ENCODE measurements at regions not wholly inside any gene's neighbourhood (a gene's known extent, or its start where the extent isn't known, plus 50 kb on each side); places are given as distances from the start of the nearest gene placed in this dataset.
"Not testable (repeated sequence)": the region's sequence is repeated elsewhere in the genome, so short reads cannot be mapped to it uniquely, and the experiment has no call there.

DNA sequence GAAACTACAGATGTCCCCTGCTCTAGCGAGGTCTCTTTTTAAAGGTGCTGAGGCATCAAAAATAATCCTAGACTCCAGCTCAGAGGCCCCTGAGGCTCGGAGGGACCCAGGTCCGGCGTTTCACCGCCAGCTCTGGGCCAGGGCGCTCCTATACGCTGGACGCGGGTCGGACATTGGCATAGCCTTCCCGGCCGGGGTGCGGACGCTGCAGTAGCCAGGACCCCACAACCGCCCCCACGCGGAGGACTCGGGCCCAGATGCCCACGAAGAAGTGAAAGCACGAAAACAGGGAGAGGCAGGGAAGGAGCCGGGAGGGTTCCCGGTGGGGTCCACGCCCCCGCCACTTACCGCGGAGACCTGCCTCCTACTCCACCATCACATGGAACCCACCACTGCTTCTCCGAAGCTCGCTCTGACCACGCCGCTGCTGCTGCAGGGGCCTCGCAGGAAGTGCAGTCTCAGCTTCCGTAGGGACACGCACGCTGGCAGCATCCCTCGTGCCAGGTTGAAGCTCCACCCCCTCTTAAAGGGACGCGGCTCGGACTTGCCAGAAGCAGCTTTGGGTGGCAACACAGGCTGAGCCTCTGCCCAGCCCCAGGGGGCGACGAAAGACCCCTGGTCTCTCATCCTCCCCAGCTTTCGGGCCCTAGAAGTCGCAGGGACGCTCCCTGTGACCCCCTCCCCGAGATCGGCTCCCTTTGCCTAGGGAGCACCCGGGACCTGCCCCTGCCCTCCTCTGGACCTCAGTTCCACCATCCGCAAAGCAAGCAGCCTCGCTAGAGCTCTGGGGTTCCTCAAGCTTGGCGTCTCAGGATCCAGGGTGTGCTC is 96.7 kb downstream of the POTEG start:
- POLR2A ChIA-PET; H3K4me1 ChIP-seq; CTCF ChIA-PET; DNase-seq (ENCODE audit: low read depth in 1 of 2, low spot score in 1 of 2); FAIRE-seq; H3K9me3 ChIP-seq; H3K4me3 ChIP-seq: not testable (repeated sequence)
- Histone ChIP-seq H3K4me2 (peak overlapping the region; percentile 59; the same call in 2 of the 3 replicates), H3K27ac (peak overlapping the region; percentile 58 to 83; a peak in 3 of 6 replicates)
- ATAC-seq, result peak; percentile 99 to 100
- 13% methylated on average over 3 of the region's 49 CpGs for WGBS (ENCODE audit: missing lambda C conversion rate)

DNA sequence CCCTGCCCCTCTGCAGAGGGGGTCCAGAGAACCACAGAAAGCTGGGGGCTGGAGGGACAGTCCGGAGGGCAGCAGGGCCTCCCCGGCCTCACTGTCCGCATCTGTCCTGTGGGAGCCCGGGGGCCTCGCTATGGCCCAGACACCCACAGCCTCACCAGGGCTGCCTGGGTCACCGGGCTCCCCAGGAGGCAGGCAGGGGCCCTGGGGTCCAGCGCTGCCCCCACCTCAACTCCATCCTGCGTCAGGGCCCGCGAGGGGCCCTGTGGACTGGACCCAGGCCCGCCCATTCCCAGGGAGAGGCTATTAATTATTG is 96.1 kb downstream of the POTEG start:
- CTCF ChIA-PET; H3K4me1 ChIP-seq; FAIRE-seq; DNase-seq (ENCODE audit: low read depth in 1 of 2, low spot score in 1 of 2); POLR2A ChIA-PET; H3K4me3 ChIP-seq; H3K9me3 ChIP-seq: not testable (repeated sequence)
- Histone ChIP-seq H3K4me2 (peak overlapping the region; percentile 59; the same call in 2 of the 3 replicates), H3K27ac (peak overlapping the region; percentile 58 to 83; a peak in 3 of 6 replicates)
- ATAC-seq, result peak; percentile 3 to 16; a peak in 4 of 6 replicates
- WGBS (ENCODE audit: missing lambda C conversion rate), result no CpG with 5 or more reads among the region's 11 CpGs

DNA sequence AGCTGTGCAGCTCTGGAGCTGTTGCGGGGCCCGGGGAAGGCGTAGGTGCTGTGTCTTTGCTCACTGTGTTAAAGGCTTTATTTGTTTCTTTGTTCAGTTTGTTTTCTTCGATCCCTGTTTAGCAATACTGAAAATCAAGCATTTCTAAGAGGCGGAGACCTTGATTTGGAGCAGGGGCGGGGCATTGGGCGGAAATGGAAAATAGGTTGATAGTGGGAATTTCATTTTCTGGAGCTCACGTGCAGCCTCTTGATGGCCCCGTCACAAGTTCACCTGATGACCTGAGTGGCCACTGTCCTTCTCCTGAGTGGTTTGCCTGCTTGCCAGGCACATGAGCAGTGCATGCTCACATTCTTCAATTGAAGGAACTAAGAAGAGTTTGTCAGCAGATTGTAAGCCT is 93.2 kb downstream of the POTEG start:
- H3K4me1 ChIP-seq, FAIRE-seq: not testable (repeated sequence)

DNA sequence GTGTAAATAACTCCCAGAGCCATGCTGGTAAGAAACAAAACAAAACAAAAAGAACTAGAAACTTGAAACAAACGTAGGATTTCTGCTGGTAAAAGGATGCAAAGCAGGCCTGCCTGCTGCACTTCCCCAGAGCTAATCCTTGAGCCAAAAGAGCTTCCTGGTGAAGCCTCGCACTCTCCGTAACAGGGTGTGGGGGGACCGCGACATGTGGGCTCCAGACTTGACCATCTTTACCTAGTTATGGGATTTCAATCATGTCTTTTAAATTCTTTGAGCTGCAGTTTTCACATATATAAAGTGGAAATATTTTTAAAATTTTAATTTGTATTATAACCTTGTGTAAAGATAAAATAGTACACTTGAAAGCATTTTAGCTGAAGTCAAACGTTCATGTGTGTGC is 92.5 kb downstream of the POTEG start:
- H3K4me1 ChIP-seq; H3K4me3 ChIP-seq; POLR2A ChIA-PET; H3K4me2 ChIP-seq; ATAC-seq; FAIRE-seq; H3K9me3 ChIP-seq; DNase-seq (ENCODE audit: low read depth in 1 of 2, low spot score in 1 of 2); CTCF ChIA-PET; H3K27ac ChIP-seq: not testable (repeated sequence)
- WGBS (ENCODE audit: missing lambda C conversion rate), result 76% methylated on average over 5 of the region's 6 CpGs

More for the DNA sequence above, 93.2 kb downstream of the POTEG start:
- H3K4me2 ChIP-seq; H3K27ac ChIP-seq; POLR2A ChIA-PET; H3K9me3 ChIP-seq; DNase-seq (ENCODE audit: low read depth in 1 of 2, low spot score in 1 of 2); H3K4me3 ChIP-seq; ATAC-seq; CTCF ChIA-PET: not testable (repeated sequence)
- 73% methylated on average over 9 of the region's 9 CpGs for WGBS (ENCODE audit: missing lambda C conversion rate)

DNA sequence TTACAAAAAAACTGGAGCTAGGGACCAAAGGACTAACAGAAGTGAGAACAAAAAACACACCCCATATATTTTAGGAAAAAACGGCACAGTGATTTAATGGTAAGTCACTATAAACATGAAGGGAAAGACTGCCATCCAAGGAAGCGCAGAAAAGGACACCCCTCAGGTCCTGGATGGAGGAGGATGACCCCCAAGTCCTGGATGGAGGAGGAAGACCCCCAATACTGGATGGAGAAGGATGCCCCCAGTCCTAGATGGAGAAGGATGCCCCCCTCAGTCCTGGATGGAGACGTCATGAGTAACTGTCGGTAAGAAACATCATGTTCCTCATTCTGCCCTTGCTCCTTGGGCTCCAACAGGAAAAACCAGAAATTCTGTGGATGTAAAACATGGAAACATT is 89.9 kb downstream of the POTEG start:
- CTCF ChIA-PET; FAIRE-seq; DNase-seq (ENCODE audit: low read depth in 1 of 2, low spot score in 1 of 2); POLR2A ChIA-PET; H3K9me3 ChIP-seq; H3K4me1 ChIP-seq; H3K4me3 ChIP-seq; H3K27ac ChIP-seq: not testable (repeated sequence)
- ATAC-seq, result peak in 1 of 2 experiments; percentile 3; a peak in 3 of 6 replicates
- H3K4me2 ChIP-seq, result peak overlapping the region; percentile 66
- WGBS (ENCODE audit: missing lambda C conversion rate), result 24% methylated on average over 4 of the region's 4 CpGs

DNA sequence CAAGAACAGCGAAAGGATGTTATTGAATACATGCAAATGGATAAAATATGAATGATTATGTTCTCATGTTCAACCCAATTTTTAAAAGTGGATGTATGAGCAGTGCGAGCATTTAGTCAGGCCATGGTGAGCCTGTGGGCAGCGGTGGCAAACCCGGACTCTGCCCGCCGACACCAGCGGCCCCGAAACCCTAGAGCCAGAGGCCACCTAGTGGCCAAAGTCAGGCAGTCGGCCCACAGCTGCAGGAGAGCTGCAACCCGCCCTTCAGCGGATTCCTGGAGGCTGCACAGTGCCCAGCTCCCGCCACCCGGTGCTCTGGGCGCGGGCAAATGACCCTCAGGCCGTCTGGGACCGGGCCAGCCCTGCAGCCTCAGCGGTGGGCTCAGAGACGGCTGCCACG is 89.5 kb downstream of the POTEG start:
- CTCF ChIA-PET; DNase-seq (ENCODE audit: low read depth in 1 of 2, low spot score in 1 of 2); H3K9me3 ChIP-seq; POLR2A ChIA-PET; H3K4me3 ChIP-seq; H3K4me1 ChIP-seq; FAIRE-seq; H3K27ac ChIP-seq: not testable (repeated sequence)
- 5% methylated on average over 4 of the region's 20 CpGs for WGBS (ENCODE audit: missing lambda C conversion rate)
- peak; percentile 84 to 89 for ATAC-seq
- H3K4me2 ChIP-seq, result peak overlapping the region; percentile 66

DNA sequence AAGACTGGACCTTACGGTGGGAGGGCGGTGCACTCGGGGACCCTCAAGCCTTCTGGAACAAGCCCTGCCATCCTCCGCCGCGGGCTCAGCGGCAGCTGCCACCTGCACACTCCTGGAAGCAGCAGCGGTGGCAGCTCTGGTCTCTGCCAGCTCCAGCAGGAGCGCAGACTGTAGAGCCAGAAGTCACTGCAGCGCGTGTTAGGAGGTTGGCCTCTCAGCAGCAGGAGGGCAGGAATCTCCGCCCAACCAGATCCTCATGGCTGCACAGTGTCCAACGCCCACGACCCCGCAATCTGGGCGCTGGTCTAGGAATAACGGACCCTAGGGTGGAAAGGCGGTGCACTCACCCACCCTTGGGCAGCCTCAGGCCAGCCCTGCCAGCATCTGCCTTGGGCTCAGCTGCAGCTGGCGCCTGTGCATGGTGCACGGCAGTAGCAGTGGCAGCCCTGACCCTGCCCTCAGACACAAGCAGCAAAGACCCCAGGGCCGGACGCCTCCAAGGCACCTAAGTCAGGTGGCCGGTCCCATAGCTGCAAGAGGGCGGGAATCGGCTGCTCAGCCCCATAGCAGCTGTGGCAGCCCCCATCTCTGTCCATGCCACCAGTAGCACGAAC is 88.7 kb downstream of the POTEG start:
- H3K27ac ChIP-seq; FAIRE-seq; POLR2A ChIA-PET; H3K4me1 ChIP-seq; H3K9me3 ChIP-seq; CTCF ChIA-PET; DNase-seq (ENCODE audit: low read depth in 1 of 2, low spot score in 1 of 2); H3K4me3 ChIP-seq: not testable (repeated sequence)
- peak; percentile 64 to 79 for ATAC-seq
- WGBS (ENCODE audit: missing lambda C conversion rate), result 5% methylated on average over 9 of the region's 26 CpGs
- H3K4me2 ChIP-seq, result 0 out of 3 replicates have a peak overlapping the region, but pooled peaks have one; percentile 53

DNA sequence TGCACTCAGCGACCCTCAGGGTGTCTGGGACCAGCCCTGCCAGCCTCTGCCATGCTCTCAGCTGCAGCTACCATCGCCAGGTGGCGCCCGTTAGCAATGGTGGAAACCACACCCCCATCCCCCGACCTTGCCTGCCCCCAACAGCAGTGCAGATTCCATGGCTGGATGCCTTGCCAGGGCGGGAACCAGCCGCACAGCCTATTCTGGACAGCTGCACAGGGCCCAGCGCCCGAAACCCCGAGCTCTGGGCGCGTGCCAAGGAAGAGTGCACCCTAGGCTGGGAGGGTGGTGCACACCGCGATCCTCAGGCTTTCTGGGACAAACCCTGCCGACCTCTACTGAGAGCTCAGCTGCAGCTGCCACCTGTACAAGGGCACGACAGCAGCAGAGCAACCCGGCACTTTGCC is 88.1 kb downstream of the POTEG start:
- peak overlapping the region in 1 of 2 experiments; percentile 74; a peak in 2 of 6 replicates for H3K27ac ChIP-seq
- H3K4me2 ChIP-seq, result peak overlapping the region; percentile 76
- WGBS (ENCODE audit: missing lambda C conversion rate), result 22% methylated on average over 5 of the region's 17 CpGs
- POLR2A ChIA-PET, H3K9me3 ChIP-seq, FAIRE-seq, H3K4me1 ChIP-seq, CTCF ChIA-PET: not testable (repeated sequence)
- H3K4me3 ChIP-seq, result peak overlapping the region; percentile 28; the same call in 1 of the 3 replicates
- peak; percentile 80 to 97 for ATAC-seq
- peak in 1 of 2 experiments; percentile 20 for DNase-seq (ENCODE audit: low read depth in 1 of 2, low spot score in 1 of 2)

DNA sequence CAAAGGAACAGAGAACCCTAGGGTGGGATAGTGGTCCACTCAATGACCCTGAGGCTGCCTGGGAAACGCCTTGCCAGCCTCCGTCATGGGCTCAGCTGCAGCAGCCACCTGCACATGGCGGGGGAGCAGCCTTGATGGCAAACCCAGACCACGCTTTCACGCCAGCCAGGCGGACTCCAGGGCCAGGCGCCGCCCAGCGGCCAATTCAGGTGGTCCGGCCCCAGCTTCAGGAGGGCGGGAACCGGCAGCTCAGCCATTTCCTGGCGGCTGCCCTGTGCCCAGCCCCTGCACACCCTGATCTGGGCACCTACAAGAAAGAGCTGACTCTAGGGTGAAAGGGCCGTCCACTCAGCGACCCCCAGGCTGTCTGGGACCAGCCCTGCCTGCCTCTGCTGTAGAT is 87.5 kb downstream of the POTEG start:
- FAIRE-seq; DNase-seq (ENCODE audit: low read depth in 1 of 2, low spot score in 1 of 2); H3K9me3 ChIP-seq; POLR2A ChIA-PET; CTCF ChIA-PET; H3K4me1 ChIP-seq; H3K27ac ChIP-seq; H3K4me2 ChIP-seq; H3K4me3 ChIP-seq: not testable (repeated sequence)
- peak; percentile 23 to 24 for ATAC-seq
- no CpG with 5 or more reads among the region's 15 CpGs for WGBS (ENCODE audit: missing lambda C conversion rate)

DNA sequence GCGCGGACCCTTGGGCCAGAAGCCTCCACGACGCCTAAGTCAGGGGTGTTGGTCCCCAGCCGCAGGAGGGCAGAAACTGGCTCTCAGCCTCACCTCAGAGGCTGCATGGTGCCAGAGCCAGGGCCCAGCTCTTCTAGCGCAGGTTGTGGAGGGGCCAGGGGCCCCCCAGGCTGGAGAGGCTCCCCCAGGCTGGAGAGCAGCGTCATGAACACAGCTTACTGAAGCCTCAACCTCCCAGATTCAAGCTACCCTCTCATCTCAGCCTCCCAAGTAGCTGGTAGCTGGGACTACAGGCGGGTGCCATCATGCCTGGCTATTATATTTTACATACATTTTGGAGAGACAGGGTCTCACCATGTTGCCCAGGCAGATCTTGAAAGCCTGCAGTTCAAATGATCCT is 87.0 kb downstream of the POTEG start:
- POLR2A ChIA-PET; H3K4me3 ChIP-seq; H3K27ac ChIP-seq; H3K4me1 ChIP-seq; CTCF ChIA-PET; H3K4me2 ChIP-seq; ATAC-seq; DNase-seq (ENCODE audit: low read depth in 1 of 2, low spot score in 1 of 2); FAIRE-seq; H3K9me3 ChIP-seq: not testable (repeated sequence)
- WGBS (ENCODE audit: missing lambda C conversion rate), result 67% methylated on average over 1 of the region's 8 CpGs

Measured in A549 (cell line).